Inflammatory macrophage treated with lipopolysaccharide for 1 hour (primary cell): ENCODE measurements at regions not wholly inside any gene's neighbourhood (a gene's known extent, or its start where the extent isn't known, plus 50 kb on each side); places are given as distances from the start of the nearest gene placed in this dataset.
"Not testable (repeated sequence)": the region's sequence is repeated elsewhere in the genome, so short reads cannot be mapped to it uniquely, and the experiment has no call there.

Experiments
- DNase-seq, 2 donors: peaks; one replicate each; pipeline ENCODE4 v3.0.0-alpha.2; 2020 to 2022

DNA sequence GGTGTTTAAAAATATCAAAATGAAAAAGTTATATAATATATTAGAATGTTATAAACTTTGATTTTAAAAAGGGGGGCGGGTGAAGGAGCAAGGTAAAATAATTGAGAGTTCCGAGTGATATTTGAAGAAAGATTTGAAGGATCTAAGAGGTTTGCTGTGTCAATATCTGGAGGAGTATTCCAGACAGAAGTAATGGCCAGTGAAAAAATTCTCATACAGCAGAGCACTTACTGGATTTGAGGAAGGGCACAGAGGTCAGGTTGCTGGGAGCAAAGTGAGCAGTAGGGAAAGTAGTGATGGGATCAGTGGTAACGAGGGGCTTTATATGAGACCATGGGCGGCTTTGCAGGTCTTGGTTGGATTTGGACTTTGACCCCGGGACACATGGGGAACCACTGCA lies 531.5 kb downstream of the ADCYAP1 start:
- DNase-seq: no peak

DNA sequence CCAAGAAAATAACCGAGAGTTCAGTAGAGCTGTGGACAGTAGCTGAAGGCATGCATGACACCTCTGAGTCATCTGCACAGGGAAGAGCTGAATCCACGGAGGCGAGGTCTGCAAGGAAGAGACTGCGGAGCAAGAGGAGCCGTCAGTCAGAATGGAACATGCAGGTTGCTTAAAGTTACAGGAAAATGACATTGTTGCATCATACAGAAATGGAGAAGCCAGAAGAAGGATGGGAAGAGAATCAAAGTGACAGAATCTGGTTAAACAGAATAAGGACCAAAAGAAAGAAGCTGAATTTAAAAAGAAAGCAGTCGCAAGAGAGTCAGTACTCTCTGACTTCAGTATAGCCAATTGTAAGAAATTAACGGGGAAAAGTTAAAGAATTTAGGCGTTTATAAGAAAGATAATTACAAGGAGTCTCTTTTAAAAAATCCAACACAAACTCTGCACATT lies 533.8 kb downstream of the ADCYAP1 start:
- DNase-seq: no peak

DNA sequence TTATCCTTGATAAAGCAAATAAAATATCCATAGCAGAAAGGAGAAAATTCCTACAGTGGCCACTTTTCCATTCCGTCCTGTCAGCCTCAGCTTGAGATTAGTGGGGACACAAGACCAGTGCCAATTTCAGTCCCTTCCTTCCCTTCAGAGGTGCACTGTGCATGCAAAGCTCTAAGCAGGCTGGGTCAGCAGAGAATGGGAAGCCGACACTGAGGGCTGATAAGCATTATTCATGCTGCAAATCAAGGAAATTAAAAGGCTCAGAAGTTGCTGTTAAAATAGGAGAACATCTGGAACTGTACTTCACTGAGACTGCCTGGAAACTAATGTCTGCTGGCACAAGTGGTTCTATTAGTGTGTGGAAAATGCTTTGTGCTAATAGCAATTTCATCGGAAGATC lies 534.3 kb downstream of the ADCYAP1 start:
- DNase-seq: no peak

DNA sequence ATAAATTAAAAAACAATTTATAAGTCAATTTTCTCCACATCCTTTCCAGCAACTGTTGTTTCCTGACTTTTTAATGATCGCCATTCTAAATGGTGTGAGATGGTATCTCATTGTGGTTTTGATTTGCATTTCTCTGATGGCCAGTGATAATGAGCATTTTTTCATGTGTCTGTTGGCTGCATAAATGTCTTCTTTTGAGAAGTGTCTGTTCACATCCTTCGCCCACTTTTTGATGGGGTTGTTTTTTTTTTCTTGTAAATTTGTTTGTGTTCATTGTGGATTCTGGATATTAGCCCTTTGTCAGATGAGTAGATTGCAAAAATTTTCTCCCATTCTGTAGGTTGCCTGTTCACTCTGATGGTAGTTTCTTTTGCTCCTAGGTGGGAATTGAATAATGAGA lies 539.4 kb downstream of the ADCYAP1 start:
- DNase-seq: not testable (repeated sequence)

DNA sequence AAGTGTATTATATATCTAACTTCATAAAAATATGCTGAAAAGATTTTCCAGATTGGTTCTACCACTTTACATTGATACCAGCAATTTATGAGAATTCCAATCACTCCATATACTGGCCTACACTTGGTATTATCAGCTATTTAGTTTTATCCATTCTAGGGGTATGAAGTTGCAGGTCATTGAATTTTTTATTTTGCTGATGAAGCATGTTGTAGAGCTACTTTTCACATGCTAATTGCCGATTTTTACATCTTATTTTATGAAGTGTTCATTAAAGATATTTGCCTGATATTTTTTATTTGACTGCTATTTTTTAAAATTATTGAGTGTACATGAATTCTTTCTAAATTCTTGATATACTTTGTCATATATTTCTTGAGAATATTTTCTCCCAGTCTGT lies 542.1 kb downstream of the ADCYAP1 start:
- DNase-seq: no peak

DNA sequence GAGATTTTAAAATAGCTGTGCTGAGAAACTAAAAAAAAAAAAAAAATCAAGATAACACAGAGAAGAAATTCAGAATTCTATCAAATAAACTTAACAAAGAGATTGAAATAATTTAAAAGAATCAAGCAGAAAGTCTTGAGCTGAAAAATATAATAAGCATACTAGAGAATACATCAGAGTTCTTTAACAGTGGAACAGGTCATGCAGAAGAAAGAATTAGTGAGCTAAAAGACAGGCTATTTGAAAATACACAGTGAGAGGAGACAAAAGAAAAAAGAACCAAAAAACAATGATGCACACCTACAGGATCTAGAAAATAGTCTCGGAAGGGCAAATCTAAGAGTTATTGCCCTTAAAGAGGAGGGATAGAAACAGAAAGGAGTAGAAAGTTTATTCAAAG lies 548.1 kb downstream of the ADCYAP1 start:
- no peak for DNase-seq

DNA sequence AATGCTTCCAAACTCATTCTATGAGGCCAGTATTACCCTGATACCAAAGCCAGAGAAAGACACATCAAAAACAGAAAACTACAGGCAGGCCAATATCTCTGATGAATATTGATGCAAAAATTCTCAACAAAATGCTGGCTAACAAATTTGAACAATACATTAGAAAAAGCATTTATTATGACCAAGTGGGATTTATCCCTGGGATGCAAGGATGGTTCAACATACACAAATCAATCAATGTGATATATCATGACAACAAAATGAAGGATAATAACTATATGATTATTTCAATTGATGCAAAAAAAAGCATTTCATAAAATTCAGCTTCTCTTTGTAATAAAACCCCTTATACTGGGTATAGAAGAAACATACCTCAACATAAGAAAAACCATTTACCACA lies 550.9 kb downstream of the ADCYAP1 start:
- DNase-seq: no peak

DNA sequence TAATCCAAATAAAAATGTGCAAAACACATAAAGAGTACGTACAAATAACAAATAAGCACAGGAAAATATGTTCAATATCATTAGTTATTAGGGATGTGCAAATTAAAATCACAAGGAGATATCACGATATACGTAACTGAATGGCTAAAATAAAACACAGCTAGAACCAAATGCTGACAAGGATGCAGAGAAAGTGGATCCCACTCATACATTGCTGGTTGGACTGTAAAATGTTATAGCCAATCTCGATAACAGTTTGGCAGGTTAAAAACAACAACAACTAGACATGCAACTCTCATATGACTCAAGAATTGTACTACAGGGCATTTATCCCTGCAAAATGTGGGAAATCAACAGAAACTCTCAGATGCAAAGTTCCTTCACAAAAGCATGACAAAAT lies 553.9 kb downstream of the ADCYAP1 start:
- DNase-seq: no peak

DNA sequence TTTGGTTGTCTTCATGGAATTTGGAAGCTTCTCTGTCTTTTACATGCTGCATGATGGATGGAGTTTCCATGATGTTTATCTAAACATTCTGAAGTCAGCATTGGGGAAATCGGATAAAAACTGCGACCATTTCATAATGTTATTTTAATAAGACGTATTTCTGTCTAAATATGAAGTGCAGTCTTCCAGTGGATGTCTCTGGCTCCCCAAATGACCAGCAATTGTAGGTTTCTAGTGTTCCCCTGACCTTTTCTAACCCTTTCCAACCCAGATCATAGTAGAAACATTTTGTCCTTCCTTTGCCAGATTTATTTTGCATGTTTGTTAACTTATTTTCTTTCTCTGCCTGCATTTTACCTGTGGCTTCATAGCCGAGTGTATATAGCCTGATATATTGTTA lies 559.3 kb downstream of the ADCYAP1 start:
- DNase-seq: no peak

DNA sequence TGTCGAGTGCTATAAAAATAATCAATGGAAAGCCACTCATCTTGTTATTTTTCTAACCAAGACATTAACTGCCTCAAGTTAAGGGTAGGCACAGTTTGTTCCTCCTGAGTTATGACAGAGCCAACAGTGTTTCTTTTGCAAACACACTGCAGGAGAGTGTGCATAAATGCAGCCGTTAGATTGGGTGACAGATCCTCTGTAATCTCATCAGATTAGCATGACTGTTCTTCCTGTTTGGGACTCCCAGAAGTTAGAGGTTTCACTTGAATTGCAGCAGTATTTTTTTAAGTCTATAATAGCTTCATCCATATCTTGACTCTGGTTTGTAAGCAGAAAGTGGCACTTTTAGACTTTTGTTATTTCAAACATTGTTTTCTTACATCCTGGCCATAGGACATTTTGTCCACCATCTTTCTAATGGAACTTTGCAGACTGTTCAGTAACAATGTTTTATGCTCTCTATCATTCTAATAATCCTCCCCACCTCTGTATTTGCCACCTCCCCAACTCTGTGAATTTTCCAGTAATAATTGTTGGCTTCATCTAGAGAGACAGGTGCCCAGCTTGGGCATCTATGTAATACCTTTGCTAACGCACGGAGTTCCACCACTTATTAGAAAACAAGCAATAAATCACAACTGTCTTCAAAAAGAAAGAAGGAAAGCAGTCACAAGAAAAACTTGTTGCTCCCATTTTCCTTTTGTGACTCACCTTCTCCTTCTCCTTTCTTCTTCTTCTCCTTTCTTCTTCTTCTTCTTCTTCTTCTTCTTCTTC lies 560.0 kb downstream of the ADCYAP1 start:
- no peak for DNase-seq

DNA sequence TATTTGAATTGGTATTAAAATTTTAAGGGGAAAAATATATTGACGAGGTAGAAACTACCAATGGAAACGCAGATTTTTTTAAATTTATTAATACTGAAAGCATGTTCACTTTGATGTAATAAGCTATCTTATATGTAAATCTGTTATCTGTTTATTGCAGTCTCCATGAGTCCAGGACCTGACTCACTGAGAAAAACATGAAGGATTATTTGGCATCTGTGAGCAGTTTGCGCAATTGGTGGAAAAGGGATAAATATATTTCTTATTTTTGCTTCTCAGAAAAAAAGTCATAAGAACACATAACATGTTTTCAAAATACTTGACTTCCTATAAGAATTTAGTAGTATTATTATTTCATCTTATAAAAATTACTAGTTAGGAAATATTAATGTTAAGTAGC lies 561.4 kb downstream of the ADCYAP1 start:
- DNase-seq: no peak

DNA sequence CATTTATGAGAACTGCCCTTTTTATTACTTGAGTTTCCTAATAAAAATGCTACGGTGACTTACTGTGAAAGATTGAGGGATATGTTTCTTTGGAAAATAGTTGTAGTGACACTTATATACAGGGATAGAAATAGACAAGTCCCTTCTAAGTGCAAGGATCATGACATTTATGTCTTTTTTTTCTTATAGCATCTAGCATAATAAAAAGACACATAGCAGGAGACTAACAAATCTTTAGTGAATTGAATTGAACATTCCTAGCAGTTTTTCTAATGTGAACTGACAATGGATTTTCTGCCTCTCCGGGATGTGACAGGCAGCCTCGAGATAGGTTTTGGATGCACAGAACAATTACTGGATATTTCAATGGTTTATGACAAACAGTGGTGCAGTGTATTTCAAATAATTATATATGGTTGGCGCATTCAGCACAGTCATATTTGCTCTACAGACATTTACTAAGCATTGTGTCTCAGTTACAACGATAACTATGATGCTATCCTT lies 562.8 kb downstream of the ADCYAP1 start:
- no peak for DNase-seq

DNA sequence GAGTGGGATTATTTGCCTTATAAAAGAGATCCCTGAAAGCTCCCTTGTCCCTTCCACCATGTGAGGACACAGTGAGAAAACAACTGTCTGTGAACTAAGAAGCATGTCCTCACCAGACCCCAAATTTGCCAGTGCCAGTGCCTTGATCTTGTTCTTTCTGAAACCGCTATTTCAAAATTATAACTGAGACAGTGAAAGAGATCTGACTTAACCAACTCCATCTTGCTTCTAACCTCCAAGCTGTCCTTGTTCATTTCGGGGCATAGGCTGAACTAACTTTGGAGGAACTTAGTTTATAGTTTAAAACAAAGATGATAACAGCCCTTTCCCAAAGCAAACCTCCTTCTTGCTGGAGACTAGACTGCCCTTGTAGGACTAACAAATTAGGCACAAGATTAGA lies 563.9 kb downstream of the ADCYAP1 start:
- DNase-seq: no peak

DNA sequence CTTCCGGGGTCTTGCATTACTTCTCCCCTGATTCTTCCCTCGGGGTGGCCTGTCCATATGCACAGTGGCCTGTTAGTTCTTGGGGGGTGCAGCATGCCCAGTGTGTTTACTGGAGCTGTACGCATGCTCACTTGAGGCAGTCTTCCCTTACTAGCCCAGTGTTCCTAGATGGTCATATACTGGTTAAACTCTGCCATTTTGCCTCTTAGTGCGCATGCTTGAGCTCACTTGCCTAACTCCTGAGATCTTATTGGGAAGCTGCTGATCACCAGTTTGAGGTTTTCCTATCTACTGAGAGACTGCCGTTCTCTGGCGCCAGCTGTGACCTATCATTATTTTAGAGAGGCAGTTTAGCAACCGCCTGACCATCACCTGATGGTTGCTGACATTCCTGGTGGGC lies 571.2 kb downstream of the ADCYAP1 start:
- DNase-seq: no peak

DNA sequence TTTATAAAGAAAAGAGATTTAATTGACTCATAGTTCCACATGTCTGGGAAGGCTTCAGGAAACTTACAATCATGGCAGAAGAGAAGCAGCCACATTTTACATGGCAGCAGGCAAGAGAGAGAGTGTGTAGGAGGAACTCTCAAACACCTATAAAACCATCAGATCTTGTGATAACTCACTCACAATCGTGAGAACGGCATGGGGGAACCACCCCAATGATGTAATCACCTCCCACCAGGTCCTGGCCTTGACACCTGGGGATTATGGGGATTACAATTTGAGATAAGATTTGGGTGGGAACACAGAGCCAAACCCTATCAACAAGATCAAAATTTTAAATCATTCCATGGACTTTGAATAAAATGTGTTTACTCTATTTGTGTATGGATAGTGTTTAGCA lies 575.6 kb downstream of the ADCYAP1 start:
- DNase-seq: no peak

DNA sequence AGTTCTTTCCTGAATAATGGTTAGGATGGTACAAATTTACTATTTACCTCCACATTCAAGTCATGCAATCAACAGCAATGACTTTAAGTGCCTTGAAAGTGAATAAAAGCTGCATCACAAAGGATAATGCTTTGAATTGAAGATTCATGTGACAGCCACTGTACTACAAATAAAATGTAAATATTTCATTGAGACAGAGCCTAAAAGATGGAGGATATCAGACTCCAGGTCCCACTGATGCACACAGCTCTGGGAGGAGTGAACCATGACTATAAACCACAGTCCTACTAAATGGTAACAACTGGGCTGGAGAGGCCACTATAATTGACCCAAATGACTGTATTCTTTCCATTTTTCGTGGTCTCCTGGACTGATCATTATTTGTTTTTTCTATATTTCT lies 576.9 kb downstream of the ADCYAP1 start:
- DNase-seq: no peak

DNA sequence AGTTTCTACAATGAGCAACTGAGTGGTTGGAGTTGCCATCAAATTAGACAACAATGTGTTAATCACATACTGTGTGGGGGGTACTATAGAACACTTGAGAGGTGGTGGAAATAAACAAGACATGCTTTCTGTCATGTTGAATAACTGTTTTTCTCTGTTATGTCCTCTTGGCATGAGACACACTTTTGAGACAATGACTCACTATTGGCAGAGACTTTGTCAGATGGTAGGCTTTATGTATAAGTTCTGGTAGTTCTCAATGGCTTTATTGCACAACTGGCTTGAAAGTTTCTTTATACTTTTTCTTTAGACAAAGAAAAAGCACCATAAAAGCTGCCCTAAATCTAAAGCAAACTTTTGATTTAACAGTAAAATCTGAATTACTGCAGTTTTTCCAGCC lies 578.7 kb downstream of the ADCYAP1 start:
- DNase-seq: no peak

DNA sequence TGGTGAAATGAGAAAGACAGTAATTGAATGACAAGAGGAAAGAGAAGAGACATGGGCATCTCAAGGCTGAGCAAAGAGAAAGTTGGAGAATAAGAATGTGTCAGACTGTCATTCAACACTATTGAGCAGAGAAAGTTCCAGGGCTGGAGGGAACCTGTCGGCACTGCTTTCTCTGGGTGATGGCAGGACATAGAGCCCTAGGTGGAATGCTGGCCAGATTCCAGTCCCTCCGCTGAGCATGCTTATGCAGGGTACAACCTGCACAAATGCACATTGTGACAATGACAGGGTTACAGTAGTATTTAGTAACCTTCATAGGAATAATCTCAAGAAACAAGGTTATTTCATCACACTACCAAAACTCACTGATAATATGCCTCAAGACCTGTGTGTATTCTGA lies 582.8 kb downstream of the ADCYAP1 start:
- DNase-seq: no peak

DNA sequence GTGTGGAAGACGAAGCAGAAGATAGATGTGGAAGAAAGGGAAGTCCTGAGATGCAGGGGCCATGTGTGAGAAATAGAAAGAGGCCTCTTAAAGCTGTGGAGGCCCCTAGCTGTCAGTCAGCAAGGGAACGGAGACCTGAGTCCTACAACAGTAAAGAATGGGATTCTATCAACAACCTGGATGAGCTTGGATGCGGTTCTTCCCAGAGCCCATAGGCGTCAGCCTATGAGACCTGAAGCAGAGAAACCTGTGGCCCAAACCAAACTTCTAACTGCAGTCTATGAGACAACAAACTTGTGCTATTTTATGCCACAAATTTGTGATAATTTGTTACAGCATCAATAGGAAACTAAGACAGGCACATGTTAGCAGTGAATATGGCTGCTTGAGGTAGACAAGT lies 583.7 kb downstream of the ADCYAP1 start:
- DNase-seq: no peak

DNA sequence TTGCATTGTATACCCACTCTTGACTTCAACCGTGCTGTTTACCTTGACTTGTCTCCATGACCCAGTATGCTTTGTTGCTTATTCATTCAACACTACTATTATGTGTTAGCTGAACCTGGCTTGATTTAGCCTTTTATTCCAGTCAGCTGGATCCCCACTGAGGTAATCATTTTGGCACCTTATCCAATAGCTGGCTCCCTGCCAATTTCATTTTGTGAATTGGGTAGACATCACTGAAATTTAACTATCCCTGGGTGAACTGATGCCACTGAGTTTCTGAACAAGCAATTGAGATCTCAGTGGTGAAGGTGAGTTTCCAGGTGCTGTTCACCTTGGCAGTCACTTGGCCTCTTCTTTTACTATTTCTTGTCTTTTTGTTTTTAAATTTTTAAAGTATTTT lies 584.3 kb downstream of the ADCYAP1 start:
- DNase-seq: no peak

DNA sequence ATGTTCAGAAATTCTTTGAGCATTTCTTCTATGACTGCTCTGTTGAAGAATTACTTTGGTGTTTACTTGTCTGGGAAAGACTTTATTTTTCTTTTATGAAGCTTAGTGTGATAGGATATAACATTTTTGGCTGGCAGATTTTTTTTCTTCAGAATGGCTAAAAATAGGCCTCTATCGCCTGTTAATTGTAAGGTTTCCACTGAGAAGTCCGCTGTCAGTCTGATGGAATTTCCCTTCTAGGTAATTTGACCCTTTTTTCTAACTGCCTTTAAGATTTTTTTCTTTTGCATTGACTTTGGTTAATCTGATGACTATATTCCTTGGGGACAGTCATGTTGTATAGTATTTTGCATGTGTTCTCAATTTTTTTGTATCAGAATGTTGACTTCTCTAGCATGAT lies 590.7 kb downstream of the ADCYAP1 start:
- no peak for DNase-seq

DNA sequence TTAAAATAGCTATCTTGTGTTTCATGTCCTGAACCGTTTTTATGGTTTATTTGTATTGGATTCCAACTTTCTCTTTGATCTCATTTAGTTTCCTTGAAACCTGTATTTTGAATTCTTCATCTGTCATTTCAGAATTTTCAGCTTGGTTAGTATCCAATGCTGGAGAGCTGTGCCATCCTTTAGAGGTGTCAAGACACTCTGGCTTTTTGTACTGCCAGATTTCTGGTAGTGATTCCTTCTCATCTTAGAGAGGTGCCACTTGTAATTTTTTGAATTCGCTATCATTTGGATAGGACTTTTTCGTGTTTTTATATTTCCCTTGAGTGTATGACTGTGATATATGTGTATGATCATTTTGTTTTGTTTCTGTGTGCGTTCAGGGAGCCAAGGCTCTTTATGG lies 591.4 kb downstream of the ADCYAP1 start:
- no peak for DNase-seq

DNA sequence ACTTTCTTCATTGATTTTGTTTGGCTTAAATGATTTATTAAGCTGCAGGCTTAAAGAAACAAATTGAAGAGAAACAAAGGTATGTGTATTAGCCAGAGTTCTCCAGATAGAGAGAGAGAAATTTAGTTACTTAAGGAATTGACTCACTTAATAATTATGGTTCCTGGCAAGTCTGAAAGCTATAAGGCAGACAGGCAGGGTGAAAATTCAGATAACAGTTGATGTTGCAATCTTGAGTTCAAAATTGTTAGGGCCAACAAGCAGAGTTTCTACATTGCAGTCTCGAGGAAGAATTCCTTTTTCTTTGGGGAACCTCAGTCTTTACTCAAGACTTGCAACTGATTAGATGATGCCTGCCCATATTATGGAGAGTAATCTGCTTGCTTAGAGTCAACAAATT lies 593.5 kb downstream of the ADCYAP1 start:
- no peak for DNase-seq

DNA sequence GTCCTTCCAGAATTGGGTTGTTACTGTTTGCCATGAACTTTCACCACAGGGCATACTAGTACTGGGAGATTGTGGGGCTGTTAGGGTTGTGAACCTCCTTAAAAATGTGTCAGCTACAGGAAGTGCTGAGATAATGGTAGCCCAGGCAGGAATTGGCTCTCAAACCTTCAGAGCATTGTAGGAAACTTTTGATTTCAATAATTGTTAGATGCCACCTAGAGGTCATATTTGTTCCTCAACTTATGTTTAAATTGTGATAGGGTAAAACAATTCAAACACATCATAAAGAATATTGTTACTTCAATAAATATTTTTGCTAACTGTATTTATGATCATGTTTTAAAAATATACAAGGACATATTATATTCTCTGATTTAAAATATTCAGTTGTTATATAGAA lies 594.6 kb downstream of the ADCYAP1 start:
- DNase-seq: no peak

DNA sequence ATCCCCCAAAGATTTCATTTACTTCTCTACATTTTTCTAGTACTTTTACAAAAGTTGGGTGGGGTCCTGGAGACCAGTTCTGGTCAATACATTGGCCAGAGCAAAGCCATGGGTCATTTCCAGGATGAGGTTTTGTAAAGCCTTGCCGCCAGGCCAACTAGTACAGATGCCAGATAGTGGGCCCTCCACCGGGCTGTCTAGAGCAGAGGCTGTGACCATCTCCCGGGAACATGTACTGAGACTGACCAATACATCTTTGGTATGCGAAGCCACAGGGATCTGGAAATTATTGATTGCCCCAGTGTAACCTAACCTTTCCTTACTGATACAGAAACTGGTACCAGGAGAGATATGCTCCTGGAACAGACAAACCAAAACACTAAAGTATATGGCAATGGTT lies 599.2 kb downstream of the ADCYAP1 start:
- no peak for DNase-seq
